Stimulated activated naive CD8-positive, alpha-beta T cell treated with anti-CD3 and anti-CD28 coated beads, Interleukin-15, amount 100 ng/mL, for 72 hours (primary cell): ENCODE measurements at regions not wholly inside any gene's neighbourhood (a gene's known extent, or its start where the extent isn't known, plus 50 kb on each side); places are given as distances from the start of the nearest gene placed in this dataset.
A peak's percentile ranks its signal among the peaks of the same experiment; 100 is the strongest.
"Not testable (repeated sequence)": the region's sequence is repeated elsewhere in the genome, so short reads cannot be mapped to it uniquely, and the experiment has no call there.

Source experiments
- ATAC-seq: fragments of 150-1000 bp; cut with Tn5 transposase; 2 replicates; pipeline ENCODE4 v1.10.0; 2021; ENCODE audit warnings: mild to moderate bottlenecking, moderate library complexity
- DNase-seq, 2 donors: peaks; one replicate each; pipeline ENCODE4 v3.0.0; 2021 to 2022
- H3K27ac Mint-ChIP-seq, 2 donors: one replicate each; pipeline ENCODE4 v1.8.0; 2022; ENCODE audit warnings: mild to moderate bottlenecking in 2 of 2, mixed read lengths in 2 of 2, moderate library complexity in 2 of 2
- H3K27me3 Mint-ChIP-seq: one replicate; pipeline ENCODE4 v1.8.0; 2022; ENCODE audit warnings: mixed read lengths
- H3K4me1 Mint-ChIP-seq: one replicate; pipeline ENCODE4 v1.8.0; 2022; ENCODE audit warnings: mild to moderate bottlenecking, mixed read lengths
- H3K4me3 Mint-ChIP-seq, 2 donors: one replicate each; pipeline ENCODE4 v1.8.0; 2022; ENCODE audit warnings: mild to moderate bottlenecking in 2 of 2, mixed read lengths in 2 of 2, moderate library complexity in 1 of 2
- H3K9me3 Mint-ChIP-seq, 2 donors: one replicate each; pipeline ENCODE4 v1.8.0; 2022; ENCODE audit warnings: mixed read lengths in 2 of 2

DNA sequence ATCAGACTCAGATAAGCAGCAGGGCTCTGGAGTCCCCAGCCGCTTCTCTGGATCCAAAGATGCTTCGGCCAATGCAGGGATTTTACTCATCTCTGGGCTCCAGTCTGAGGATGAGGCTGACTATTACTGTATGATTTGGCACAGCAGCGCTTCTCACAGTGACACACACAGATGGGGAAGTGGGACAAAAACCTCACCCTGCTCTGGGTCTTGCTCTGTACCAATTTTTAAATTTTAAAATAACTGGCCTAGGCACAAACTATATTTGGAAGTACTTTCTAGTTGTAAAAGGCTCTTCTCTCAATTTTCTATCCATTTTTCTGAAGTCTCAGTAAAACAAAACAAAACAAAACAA lies 131.7 kb downstream of the VPREB1 start:
- H3K27me3 Mint-ChIP-seq: peaks cover 69% of the 10 kb centered on the region
- DNase-seq (no peak), ATAC-seq (peak; percentile 82)
- no peaks in the 10 kb centered on the region for H3K9me3 Mint-ChIP-seq
- H3K27ac Mint-ChIP-seq: no peak overlapping the region
- no peak overlapping the region for H3K4me3 Mint-ChIP-seq
- peaks cover 6% of the 10 kb centered on the region for H3K4me1 Mint-ChIP-seq

DNA sequence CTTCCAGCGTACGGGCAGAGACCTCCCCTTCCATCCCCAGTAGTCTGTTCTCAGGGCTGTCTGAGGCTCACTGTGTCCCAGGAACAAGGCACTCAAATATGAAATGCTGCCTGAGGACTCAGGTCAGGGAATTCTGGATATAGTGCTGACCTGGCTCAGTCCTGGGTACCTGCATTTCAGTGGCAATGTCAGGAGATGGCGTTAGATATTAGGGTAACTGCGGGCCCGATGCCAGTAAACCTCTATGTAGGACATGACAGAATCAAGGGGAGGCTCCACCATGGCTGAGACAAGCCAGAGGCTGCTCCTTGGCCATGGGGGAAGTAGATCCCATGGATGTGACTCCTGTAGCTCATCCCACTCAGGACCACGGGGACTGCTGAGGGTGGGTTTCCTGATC lies 131.7 kb downstream of the ZNF280B start:
- peaks cover 66% of the 10 kb centered on the region for H3K27me3 Mint-ChIP-seq
- H3K27ac Mint-ChIP-seq, H3K4me1 Mint-ChIP-seq, H3K4me3 Mint-ChIP-seq, DNase-seq, H3K9me3 Mint-ChIP-seq, ATAC-seq: not testable (repeated sequence)

DNA sequence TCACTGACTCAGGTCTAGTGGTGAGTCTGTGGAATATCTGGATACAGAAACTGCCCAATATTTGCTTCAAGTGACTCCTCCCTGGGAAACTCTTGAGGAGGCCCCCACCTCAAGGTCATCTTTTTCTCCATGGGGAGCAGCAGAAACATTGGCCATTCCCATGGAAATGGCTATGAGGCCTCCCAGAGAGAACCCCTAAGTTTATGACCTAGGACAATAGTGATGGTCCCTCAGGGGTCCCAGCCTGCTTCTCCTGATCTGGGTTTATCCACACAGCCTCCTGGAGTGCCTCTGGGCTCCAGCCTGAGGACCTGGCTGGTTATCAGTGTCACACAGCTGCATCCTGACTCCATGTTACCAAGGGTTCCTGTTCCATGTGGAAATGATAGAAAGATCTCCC lies 131.2 kb downstream of the ZNF280B start:
- Mint-ChIP-seq H3K9me3 (no peaks in the 10 kb centered on the region), H3K27me3 (peaks cover 62% of the 10 kb centered on the region), H3K4me1 (peaks cover 6% of the 10 kb centered on the region), H3K4me3 (no peak overlapping the region), H3K27ac (no peak overlapping the region)
- ATAC-seq (no peak), DNase-seq (no peak)

DNA sequence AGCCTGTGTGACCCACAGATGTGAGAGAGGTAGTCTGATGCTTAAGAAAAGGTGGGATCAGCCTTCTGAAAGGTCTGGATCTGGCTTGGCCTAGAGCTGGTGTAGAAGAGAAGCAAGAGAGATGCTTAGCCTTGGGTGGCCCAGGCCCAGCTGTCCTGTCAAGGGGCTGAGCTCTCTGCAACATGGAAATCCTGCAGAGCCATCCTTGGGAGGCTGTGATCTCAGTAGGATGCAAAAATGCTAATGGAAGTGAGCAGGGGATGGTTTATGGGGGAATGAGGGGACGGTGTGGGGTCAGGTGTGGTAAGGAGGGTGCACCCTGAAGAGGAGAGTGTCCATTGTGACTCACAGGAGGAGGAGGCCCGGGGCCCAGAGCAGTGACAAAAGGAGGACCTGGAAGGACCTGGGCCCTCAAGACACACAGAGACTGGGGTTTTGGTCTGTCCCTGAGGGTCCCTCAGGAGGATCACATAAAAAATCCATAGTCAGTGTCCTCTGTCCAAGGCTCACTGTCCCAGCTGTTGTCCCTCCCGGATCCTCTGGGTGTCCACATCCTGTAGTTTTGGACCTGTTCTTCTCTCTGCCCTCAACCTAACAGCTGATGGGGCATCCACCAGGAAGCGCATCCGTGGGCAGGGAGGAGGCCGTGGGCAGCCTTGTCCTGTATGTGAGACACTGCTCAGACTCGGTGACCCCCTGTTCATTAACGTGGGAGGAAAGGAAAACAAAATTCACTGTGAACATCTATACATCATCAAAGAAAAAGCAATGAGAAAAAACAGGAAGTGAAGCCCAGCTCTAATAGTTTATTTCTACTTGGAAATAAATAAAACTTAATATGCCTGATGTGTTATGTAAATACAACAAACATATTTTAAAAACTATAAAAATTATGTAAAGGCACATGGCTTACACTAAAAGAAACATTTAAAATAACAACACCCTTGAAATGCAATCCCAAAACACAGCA lies 129.8 kb downstream of the ZNF280B start:
- Mint-ChIP-seq H3K9me3 (no peaks in the 10 kb centered on the region), H3K4me3 (no peak overlapping the region), H3K4me1 (peaks cover 6% of the 10 kb centered on the region), H3K27ac (peak overlapping the region in 1 of 2 donors; percentile 83), H3K27me3 (peaks cover 65% of the 10 kb centered on the region)
- DNase-seq (no peak), ATAC-seq (no peak)

DNA sequence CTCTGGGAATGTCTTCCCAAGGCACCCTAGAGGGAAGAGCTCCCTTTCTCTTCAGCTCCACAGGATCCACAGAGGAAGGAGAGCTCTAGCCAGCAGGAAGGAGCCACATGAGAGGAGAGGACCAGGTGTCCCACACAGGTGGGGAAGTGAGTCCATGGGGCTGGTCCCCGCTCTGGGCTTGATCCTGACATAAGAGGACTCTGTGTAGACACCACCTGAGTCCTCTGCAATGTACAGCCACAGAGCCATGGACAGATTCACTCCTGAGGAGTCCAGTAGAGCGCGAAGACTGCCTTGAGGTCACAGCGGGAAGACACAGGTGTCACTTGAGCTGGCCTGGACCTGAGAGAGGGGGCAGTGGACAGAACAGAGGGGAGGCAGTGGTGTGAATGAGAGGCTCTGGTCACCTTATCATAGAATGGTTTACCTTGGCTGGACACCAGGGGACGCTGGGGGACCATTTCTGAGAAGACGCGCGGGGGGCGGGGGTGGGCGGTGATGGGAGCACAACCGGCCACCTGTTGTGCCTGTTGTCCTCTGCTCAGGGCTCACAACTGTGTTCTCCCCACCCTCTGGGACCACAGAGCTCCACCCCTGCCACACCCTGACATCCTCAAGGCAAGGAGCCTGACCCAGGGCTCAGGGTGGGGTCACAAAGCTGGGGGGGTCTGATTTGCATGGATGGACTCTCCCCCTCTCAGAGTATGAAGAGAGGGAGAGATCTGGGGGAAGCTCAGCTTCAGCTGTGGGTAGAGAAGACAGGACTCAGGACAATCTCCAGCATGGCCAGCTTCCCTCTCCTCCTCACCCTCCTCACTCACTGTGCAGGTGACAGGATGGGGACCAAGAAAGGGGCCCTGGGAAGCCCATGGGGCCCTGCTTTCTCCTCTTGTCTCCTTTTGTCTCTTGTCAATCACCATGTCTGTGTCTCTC lies 128.2 kb downstream of the ZNF280B start:
- peaks cover 6% of the 10 kb centered on the region for H3K4me1 Mint-ChIP-seq
- H3K27ac Mint-ChIP-seq: peak overlapping the region in 1 of 2 donors; percentile 85

DNA sequence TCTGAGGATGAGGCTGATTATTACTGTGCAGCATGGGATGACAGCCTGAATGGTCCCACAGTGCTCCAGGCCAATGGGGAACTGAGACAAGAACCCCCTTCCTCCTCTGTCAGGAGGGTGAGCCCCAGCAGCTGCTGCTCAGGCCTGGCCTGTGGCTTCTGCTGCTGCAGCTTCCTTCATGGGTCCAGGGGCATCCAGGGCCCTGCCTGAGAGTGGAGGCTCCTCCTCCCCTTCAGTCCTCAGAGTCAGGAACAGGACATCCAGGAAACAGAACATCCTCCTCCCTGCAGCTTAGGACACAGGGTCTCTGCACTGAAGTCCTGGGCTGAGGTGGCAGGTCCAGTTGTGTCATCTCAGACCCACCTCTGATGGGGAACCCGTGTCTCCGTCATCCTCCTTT lies 127.2 kb downstream of the ZNF280B start:
- not testable (repeated sequence) for H3K4me1 Mint-ChIP-seq, H3K4me3 Mint-ChIP-seq, ATAC-seq, H3K27ac Mint-ChIP-seq, DNase-seq, H3K9me3 Mint-ChIP-seq
- peaks cover 64% of the 10 kb centered on the region for H3K27me3 Mint-ChIP-seq

More for the DNA sequence above, 128.2 kb downstream of the ZNF280B start:
- ATAC-seq (no peak), DNase-seq (no peak)
- Mint-ChIP-seq H3K4me3 (no peak overlapping the region), H3K27me3 (peaks cover 65% of the 10 kb centered on the region), H3K9me3 (no peaks in the 10 kb centered on the region)

DNA sequence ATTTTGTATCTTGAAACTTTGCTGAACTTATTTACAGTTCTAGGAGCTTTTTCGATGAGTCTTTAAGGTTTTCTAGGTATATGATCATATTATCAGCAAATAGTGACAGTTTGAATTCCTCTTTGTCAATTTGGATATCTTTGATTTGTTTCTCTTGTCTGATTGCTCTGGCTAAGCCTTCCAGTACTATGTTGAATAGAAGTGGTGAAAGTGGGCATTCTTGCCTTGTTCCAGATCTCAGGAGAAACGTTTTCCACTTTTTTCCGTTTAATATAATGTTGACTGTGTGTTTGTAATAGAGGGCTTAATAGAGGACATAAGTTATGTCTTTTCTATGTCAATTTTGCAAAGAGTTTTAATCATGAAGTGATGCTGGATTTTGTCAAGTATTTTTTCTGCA lies 124.3 kb downstream of the ZNF280B start:
- Mint-ChIP-seq H3K9me3 (no peaks in the 10 kb centered on the region), H3K4me1 (peaks cover 6% of the 10 kb centered on the region), H3K27me3 (peaks cover 55% of the 10 kb centered on the region)

DNA sequence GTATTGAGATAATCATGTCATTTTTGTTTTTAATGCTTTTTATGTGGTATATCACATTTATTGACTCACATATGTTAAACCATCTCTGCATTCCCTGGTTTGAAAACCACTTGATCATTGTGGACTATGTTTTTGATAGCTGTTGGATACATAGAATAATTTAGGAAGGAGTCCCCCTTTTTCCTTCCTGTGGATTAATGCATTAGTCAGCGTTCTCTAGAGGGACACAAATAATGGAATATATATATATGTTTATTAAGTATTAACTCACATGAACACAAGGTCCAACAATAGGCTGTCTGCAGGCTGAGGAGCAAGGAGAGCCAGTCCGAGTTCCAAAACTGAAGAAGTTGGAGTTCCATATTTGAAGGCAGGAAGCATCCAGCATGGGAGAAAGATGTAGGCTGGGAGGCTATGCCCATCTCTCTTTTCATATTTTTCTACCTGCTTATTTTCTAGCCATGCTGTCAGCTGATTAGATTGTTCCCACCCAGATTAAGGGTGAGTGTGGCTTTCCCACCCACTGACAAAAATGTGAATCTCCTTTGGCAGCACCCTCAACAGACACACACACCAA lies 123.8 kb downstream of the ZNF280B start:
- Mint-ChIP-seq H3K9me3 (no peaks in the 10 kb centered on the region), H3K4me1 (peaks cover 6% of the 10 kb centered on the region), H3K27ac (no peak overlapping the region), H3K4me3 (no peak overlapping the region), H3K27me3 (peaks cover 53% of the 10 kb centered on the region)
- no peak for ATAC-seq
- no peak for DNase-seq

More for the DNA sequence above, 124.3 kb downstream of the ZNF280B start:
- Mint-ChIP-seq H3K4me3 (no peak overlapping the region), H3K27ac (no peak overlapping the region)
- ATAC-seq: no peak
- no peak for DNase-seq

DNA sequence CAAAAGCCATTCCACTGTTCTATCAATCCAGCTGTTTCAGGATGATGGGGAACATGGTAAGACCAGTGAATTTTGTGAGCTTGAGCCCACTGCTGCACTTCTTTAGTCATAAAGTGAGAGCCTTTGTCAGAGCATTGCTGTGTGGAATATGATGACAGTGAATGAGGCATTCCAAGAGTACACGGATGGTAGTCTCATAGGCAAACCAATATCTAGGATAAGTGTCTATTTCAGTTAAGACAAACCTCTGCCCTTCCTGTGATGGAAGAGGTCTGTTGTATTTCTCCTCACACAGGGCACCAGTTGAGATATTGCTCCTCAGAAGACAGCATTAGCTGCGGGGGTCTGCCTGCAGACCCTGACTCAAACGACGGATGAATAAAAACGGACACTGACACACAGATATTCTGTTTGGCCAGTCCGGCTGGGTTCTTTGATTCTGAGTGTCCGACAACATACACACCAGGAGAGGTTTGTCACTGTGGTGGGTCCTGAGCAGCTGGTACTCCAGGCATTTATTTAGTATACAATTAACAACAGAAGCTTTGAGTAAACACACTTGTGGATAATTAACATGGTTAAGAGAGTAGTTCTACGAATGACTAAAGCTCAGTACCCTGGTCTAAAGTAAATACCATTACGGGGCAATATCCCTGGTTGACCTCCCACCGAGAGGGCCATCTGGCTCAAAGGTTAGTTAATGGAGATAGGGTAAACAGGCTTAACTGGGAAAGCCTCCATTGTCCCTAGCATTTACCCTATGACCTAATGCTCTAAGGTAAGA lies 121.7 kb downstream of the ZNF280B start:
- H3K27ac Mint-ChIP-seq: no peak overlapping the region
- no peaks in the 10 kb centered on the region for H3K9me3 Mint-ChIP-seq
- ATAC-seq (no peak), DNase-seq (no peak)
- H3K27me3 Mint-ChIP-seq: peaks cover 33% of the 10 kb centered on the region
- H3K4me3 Mint-ChIP-seq: no peak overlapping the region
- no peaks in the 10 kb centered on the region for H3K4me1 Mint-ChIP-seq

DNA sequence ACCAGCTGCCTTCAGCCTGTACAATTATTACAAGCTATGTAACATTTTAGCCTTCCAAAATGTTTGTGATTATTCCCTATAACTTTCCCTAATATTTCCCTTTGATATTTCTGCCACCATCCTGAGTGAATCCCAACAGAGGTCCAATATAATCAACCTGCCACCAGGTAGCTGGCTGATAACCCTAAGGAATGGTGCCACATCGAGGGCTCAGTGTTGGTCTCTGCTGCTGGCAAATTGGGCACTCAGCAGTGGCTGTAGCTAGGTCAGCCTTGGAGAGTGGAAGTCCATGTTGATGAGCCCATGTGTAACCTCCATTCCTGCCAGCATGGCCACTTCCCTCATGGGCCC lies 121.2 kb downstream of the ZNF280B start:
- Mint-ChIP-seq H3K9me3 (no peaks in the 10 kb centered on the region), H3K4me1 (no peaks in the 10 kb centered on the region), H3K4me3 (no peak overlapping the region), H3K27me3 (peaks cover 33% of the 10 kb centered on the region), H3K27ac (no peak overlapping the region)
- ATAC-seq: no peak
- no peak for DNase-seq

DNA sequence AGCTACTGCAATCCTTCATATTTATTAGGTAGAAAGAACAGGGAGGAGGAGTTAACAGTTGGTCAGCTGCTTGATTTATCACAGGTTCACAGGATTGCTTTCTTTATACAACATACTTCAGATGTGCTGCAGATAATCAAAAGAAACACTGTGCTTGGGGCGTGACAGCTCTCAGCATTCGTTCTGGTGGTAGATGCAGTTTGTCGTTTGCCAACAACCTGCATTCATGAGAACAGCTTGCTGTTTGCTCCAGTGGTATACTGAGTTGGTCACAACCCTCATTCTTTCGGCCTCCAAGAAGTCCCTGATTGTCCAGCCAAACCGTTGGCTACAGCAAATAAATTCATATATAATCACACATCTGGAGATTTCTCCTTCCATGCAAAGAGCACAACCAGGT lies 120.5 kb downstream of the ZNF280B start:
- DNase-seq (no peak), ATAC-seq (no peak)
- Mint-ChIP-seq H3K27me3 (peaks cover 33% of the 10 kb centered on the region), H3K9me3 (no peaks in the 10 kb centered on the region), H3K4me1 (no peaks in the 10 kb centered on the region), H3K4me3 (no peak overlapping the region), H3K27ac (no peak overlapping the region)

DNA sequence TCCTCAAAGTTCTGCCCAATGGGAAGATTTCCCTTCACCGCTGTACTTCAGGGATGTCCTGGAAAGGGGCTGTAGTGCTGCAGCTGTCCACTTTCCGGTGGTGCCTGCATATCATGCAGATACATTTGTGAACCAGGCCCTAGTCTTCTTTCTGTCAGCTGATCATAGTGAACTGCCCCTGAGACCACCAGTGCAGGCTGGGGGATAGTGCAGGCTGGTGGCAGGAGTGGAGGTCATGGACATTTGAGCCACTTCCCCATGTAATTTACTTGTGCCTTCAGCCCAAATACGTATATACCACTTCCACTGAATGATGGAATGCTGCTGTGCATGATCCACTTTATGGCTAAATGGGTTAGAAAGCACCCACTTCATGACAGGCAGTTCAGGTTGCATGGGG lies 120.0 kb downstream of the ZNF280B start:
- no peaks in the 10 kb centered on the region for H3K4me1 Mint-ChIP-seq
- no peak for ATAC-seq
- H3K4me3 Mint-ChIP-seq: no peak overlapping the region
- H3K9me3 Mint-ChIP-seq: no peaks in the 10 kb centered on the region
- no peak for DNase-seq
- peaks cover 29% of the 10 kb centered on the region for H3K27me3 Mint-ChIP-seq
- H3K27ac Mint-ChIP-seq: no peak overlapping the region

DNA sequence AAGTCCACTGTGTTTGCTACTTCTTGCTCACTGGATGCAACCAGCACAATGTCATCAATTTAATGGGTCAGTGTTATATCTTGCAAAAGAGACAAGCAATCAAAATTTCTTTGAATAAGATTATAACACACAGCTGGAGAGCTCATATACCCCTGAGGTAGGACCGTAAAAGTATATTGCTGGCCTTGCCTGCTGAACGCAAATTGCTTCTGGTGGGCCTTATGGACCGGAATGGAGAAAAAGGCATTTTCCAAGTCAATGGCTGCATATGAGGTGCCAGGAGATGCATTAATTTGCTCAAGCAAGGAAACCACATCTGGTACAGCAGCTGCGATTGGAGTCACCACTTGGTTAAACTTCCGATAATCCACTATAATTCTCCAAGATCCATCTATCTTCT lies 119.1 kb downstream of the ZNF280B start:
- DNase-seq (no peak), ATAC-seq (no peak)
- peaks cover 20% of the 10 kb centered on the region for H3K27me3 Mint-ChIP-seq

DNA sequence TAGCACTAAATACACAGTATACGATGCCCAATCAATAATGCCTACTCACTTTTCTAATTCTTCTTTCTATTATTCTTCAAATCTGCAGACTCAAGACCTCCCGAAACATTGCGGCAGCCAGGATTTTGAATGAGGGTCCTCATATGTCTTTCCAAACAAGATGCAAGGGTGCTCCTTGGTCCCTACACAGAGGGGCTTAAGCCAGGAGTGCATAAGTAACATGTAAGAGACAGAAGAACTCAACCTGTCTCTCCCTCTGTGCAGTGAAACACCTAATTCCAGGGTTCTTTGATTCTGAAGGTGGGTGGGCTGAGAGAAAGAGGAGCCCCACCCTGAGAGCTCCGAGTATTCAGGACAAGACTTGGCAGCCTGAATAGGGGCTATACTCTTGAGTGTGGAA lies 117.6 kb downstream of the ZNF280B start:
- DNase-seq (no peak), ATAC-seq (no peak)
- Mint-ChIP-seq H3K4me1 (no peaks in the 10 kb centered on the region), H3K4me3 (no peak overlapping the region), H3K27ac (no peak overlapping the region), H3K27me3 (peaks cover 17% of the 10 kb centered on the region), H3K9me3 (no peaks in the 10 kb centered on the region)

More for the DNA sequence above, 119.1 kb downstream of the ZNF280B start:
- Mint-ChIP-seq H3K27ac (no peak overlapping the region), H3K4me3 (no peak overlapping the region), H3K9me3 (no peaks in the 10 kb centered on the region), H3K4me1 (no peaks in the 10 kb centered on the region)

DNA sequence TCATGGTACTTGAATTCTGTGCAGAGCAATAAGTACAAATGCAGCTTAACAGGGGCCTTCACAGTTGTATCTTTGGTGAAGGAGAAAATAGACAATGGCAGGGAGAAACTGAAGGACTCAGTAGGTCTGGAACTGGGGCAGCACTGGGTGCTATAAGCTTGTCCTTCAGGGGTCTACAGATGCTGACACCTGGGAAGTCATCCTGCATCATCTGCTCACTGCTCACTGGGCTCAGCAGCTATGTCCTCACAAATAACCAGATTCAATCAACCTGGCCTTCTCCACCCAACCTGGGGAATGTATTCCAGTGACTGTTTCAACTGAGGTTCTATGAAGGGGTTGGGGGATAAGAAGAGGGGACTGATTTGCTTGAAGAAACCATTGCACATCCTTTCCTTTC lies 117.0 kb downstream of the ZNF280B start:
- no peak for DNase-seq
- no peaks in the 10 kb centered on the region for H3K4me1 Mint-ChIP-seq
- peaks cover 14% of the 10 kb centered on the region for H3K27me3 Mint-ChIP-seq

More for the DNA sequence above, 117.0 kb downstream of the ZNF280B start:
- H3K4me3 Mint-ChIP-seq: no peak overlapping the region
- H3K27ac Mint-ChIP-seq: no peak overlapping the region
- no peak for ATAC-seq
- no peaks in the 10 kb centered on the region for H3K9me3 Mint-ChIP-seq
